GM21528 (cell line): ENCODE measurements at regions not wholly inside any gene's neighbourhood (a gene's known extent, or its start where the extent isn't known, plus 50 kb on each side); places are given as distances from the start of the nearest gene placed in this dataset.
"Not testable (repeated sequence)": the region's sequence is repeated elsewhere in the genome, so short reads cannot be mapped to it uniquely, and the experiment has no call there.

Source experiments
- ATAC-seq: cut with Tn5 transposase; IDR thresholded peaks from one replicate; pipeline ENCODE4 v1.9.1; 2021; ENCODE audit warnings: mild to moderate bottlenecking, moderate library complexity; ENCODE audit not compliant: unreplicated experiment, low FRiP score

DNA sequence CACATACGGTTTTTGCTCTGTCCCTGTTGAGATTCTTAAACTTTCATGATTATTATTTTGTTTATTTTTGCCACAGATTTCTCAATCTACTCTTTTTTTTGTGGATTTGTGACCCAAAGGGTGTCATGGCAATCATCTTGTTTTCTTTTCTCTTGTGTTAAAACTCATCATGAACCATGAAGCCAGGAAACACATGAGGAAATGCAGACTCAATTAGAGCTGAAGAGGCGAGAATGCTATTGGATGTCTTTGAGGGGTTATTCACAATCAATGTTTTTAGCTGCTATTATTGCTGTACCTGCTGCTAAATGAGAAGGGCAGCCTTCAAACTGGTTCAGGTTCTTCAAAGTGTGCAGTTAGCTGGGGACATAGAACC, 99.5 kb upstream of the MMADHC start:
- ATAC-seq = no peak

GRCh38 chr2:149686136-149687051, 98.8 kb upstream of the MMADHC start:
- ATAC-seq = no peak

DNA sequence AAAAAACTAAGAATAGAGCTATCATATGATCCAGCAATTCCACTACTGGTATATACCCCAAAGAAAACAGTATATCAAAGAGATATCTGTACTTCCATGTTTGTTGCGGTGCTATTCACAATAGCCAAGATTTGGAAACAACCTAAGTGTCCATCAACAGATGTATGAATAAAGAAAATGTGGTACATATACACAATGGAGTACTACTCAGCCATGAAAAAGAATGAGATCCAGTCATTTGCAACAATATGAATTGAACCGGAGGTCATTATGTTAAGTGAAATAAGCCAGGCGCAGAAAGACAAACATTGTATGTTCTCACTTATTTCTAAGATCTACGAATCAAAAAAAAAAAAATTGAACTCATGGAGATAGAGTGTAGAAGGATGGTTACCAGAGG, 97.8 kb upstream of the MMADHC start:
- ATAC-seq = not testable (repeated sequence)

GRCh38 chr2:149679286-149679685, 91.7 kb upstream of the MMADHC start:
- ATAC-seq = no peak

- no peak for ATAC-seq
Observed at GRCh38 chr2:149677416-149677815, 89.8 kb upstream of the MMADHC start.

GRCh38 chr2:149670086-149670485, 82.5 kb upstream of the MMADHC start:
- ATAC-seq = no peak

DNA sequence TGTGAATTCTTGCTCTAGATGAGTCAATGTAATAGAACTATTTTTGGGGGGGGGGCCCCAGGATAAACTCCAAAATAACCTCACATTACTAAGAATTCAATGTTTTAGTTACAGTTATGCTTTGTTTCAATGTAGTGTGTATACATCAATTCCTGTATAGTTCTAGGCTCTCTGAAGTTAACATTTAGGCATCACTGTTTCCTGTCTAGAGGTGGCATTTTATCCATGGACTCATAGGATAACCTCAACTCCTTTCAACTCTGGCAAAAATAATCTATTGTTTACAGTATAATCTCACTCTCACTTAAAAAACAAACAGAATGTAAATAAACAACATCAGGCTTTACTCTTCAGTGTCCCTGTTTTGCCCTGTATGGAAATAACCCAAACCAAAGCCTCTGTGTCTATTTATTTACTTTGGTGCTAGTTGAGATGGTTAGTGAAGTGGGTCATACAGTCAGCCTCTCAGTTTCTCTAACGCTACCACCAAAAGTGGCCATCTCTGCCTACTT, 79.3 kb upstream of the MMADHC start:
- ATAC-seq = no peak

- ATAC-seq = no peak
Observed at GRCh38 chr2:149664896-149665295, 77.3 kb upstream of the MMADHC start.

- ATAC-seq = no peak
Observed at GRCh38 chr2:149662556-149662955, 75.0 kb upstream of the MMADHC start.

GRCh38 chr2:149661844-149662243, 74.3 kb upstream of the MMADHC start:
- no peak for ATAC-seq

DNA sequence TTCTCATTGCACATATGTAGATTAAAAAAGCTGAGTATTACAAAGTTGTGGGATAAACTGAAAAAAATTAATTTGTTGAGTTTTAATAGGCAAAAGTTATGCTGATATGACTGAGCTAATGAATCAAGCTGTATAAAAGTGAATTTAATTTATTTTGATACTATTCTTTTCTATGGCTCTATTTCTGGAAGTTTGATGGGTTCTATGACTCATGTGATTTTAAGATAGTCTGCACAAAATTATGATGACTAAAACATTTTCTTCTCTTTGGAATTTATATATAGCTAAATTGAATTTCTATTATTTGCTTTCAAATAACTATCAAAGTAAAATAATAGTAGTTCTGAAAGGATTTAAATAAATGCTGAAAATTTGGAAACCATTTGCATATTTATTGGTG, 71.0 kb upstream of the MMADHC start:
- ATAC-seq = no peak

- no peak for ATAC-seq
Observed at GRCh38 chr2:149657401-149658040, 69.9 kb upstream of the MMADHC start.

- no peak for ATAC-seq
Observed at GRCh38 chr2:149656996-149657395, 69.4 kb upstream of the MMADHC start.

DNA sequence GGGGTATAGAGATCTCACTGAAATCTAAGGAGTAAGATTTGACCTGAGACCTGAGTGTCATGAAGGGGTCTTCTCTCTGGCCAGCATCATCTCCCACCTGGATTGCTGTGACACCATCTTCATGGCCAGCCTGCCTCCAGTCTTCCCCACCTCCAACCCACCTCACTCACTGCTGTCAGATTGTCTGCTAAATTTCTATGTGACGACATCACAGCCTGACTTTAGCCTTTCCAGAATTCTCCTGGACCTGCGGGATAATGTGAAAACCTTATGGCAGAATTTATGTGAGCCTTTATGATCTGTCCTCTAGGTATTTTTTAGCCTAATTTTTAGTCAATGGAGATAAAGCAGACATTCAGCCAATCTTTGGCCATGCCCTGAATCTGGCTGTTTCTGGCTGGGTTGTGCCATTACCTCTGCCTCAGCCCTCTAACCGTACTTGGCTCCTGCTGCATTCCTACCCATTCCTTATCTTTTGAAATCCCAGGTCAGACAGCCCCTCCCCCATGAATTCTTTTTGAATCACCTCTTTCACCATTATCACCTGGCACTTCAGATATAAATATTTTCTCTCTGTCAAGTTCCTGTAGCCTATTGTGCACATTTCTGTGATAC, 66.4 kb upstream of the MMADHC start:
- ATAC-seq = no peak

GRCh38 chr2:149652926-149653325, 65.4 kb upstream of the MMADHC start:
- no peak for ATAC-seq

GRCh38 chr2:149652526-149652925, 65.0 kb upstream of the MMADHC start:
- no peak for ATAC-seq

- ATAC-seq = no peak
Observed at GRCh38 chr2:149651229-149651628, 63.7 kb upstream of the MMADHC start.

- ATAC-seq = no peak
Observed at GRCh38 chr2:149650006-149650405, 62.4 kb upstream of the MMADHC start.

DNA sequence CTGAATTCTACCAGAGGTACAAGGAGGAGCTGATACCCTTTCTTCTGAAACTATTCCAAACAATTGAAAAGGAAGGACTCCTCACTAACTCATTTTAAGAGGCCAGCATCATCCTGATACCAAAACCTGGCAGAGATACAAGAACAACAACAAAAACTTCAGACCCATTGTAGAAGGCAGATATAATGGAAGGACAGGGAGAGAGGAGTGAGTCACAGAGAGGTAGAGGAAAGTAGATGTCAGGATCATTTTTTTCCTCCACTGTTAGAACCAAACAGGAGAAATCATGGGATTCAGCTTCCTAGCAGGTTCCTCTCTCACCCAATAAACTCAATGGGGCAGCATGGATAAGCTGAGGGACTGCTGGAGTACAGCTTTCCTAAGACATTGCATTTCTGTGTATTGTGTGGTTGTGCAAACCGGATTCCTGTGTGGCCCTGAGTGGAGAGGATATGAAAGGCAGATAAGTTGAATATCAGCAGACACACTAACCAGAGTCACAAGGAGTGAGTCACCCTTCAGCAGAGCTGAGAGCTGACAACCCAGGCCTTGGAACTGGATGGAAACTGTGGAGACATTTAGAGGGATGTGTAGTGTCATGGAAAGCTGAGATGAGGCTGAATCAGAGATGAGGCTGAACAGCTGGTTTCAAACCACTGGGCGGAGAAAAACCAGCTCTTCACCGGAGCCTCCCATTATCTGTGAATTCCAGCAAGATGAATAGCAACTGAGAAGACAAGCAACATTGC, 60.9 kb upstream of the MMADHC start:
- no peak for ATAC-seq

GRCh38 chr2:149645391-149645790, 57.8 kb upstream of the MMADHC start:
- ATAC-seq = no peak
